SK-N-DZ (cell line): ENCODE measurements at regions not wholly inside any gene's neighbourhood (a gene's known extent, or its start where the extent isn't known, plus 50 kb on each side); places are given as distances from the start of the nearest gene placed in this dataset.
"Not testable (repeated sequence)": the region's sequence is repeated elsewhere in the genome, so short reads cannot be mapped to it uniquely, and the experiment has no call there.

Source experiments
- DNase-seq: peaks from one replicate; pipeline ENCODE4 v3.0.0-alpha.2; 2015; ENCODE audit warnings: low spot score

DNA sequence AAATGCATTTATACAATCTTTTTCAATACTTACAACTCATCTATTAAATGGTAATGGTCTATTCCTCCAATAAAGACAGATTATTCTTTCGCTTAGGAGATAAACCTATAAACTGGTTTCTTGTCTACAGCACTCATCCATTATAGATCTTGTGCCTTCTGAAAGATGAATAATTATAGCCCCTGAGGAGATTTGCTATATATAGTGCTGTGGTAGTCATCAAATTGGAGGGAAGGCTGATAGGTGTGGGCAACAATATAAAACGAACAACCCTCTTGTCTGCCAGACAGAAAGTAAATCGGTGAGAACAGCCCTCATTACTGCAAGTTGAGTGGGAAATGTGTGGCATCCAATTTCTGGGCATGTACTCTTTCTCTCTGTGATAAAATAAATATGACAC, 292.5 kb upstream of the CNR1 start:
- DNase-seq = no peak

DNA sequence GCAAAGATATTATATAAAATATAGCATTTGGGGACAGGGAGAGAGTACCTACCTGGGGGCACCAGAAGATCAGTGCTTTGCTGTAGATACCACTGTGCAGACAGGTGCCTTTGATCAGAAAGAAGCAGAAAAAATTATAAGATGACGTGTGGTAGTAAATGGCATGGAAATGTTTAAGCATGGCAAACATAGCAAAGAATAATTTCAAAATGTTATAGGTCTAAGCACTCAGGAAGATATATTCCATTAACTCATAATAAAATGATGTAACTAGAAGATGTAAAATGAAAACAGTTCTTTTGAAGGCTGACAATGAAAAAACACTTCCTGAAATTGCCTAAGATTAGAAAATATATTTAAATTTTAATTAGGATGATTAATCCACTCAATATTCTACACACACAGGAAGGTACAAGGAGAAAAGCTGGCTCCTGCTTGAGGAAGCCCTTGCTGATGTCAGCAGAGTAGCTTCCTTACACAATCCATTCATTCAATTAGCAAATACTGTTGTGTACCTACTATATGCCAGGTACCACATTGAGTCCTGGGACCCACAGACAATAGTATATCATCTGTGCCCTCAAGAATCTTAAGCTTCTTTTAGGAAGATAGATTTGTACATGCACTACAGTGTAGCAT, 290.2 kb upstream of the CNR1 start:
- DNase-seq = no peak

DNA sequence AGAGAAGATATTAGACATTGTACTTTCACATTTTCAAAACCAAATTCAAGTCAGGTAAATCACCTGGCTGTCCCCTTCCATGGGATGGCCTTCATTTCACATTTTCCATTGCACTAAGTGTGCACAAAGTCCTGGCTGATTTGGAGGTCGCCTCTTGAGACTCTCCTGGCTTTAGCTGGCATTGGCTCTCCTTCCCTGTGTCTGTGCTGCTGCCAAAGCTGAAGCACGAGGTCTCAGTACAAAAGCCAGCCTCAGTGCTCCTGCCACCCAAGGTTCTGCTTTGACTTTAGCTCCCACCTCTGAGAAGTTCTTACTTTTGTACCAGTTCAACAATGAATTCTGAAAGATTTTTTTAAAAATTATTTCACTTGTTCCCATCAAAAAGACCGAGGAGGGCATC, 289.2 kb upstream of the CNR1 start:
- DNase-seq = no peak

DNA sequence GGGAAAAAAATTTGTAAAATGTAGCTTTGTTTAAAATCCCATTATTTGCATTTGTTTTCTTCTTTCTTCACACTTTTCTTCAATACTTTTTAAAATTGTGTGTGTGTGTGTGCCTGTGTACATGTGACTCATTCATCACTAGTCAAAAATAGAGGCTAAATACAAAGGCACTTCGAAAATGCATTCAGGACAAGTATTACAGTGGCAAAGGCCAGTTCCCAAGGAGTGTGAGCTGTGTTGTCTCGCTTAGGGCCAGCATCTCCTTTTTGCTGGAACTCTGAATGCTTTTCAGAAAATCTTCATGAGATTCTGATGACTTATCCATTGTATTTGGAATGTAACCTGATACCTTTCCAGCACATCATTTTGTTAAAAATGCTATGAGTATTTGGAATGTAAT, 288.5 kb upstream of the CNR1 start:
- no peak for DNase-seq

DNA sequence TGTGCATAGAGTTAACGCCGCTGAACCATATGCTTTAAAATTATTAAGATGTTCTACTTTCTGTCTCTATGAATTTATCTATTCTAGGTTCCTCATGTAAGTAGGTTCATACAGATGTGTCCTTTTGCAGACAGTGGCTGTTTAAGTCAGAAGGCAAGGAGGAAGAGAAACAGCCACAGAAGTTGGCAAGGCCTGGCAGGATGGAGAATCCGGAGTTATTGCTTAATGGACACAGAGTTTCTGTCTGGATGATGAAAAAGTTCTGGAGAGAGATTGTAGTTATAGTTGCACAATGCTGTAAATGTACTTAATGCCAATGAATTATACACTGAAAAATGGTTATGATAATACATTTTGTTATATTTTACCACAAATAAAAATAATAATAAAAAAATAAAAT, 283.6 kb upstream of the CNR1 start:
- DNase-seq = no peak

DNA sequence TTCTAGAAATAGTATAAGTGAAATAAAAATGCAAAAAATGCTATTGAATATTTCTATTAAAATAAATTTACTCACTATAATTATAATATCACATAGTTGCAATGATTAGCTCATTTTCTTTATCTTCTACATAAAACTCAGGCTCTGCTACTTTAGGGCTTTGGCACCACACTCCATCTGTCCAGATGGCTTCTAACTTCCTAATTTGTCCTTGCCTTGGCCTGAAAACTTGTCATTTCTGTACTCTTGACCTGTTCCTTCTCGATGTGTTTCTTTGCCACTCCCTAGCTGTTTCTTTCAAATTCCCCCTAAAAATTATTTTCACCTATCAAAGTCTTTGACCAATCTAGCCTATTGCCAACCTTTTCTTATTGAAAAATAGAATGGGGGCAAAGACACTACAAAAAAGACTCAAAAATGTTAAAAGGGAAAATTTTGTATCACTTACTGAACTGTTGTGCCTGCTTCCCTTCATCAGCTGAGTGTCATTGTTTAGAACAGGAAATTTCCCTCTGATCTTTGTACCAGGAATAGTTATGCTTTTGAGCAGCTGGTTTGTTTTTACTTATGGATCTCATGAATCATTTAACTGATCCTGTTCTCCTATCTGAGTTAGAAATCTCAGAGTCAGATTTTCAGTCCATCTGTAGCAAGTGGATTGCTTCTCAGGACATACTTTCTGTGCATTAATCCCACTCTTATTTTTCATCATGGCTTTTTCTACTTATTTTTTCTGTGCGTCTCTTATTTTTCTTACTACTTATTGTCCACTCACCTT, 279.2 kb upstream of the CNR1 start:
- peak; percentile 26 for DNase-seq

DNA sequence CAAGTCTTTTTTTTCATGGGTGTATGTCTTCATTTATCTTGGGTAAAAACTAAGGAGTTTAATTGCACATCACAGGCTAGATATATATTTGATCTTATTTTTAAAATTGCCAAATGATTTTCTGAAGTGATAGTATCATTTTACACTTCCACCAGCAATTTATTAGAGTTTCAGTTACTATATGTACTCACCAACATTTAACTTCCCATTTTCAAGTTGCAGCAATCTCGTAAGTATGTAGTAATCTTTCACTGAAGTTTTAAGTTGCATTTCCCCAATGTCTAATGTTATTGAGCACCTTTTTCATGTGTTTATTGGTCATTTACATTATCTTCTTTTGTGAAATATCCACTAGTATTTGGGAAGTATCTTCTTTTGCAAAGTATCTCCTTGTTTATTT, 277.4 kb upstream of the CNR1 start:
- no peak for DNase-seq

DNA sequence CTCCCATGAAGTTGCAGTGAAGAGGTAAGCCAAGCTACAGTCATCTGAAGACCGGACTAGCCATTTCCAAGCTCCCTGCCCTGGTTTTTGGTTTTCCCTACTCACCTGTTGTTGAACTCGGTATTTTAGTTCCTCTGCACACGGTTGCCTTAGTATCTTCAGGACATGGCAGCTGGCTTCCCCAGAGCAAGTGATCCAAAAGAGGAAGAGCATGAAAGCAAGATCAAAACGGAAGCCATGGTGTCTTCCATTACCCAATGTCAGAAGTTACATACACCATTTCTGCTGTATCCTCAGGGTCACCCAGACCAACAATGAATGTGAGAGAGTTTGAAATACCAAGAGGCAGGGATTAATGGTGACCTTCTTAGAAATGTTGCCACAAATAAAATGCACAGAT, 276.6 kb upstream of the CNR1 start:
- DNase-seq = no peak

DNA sequence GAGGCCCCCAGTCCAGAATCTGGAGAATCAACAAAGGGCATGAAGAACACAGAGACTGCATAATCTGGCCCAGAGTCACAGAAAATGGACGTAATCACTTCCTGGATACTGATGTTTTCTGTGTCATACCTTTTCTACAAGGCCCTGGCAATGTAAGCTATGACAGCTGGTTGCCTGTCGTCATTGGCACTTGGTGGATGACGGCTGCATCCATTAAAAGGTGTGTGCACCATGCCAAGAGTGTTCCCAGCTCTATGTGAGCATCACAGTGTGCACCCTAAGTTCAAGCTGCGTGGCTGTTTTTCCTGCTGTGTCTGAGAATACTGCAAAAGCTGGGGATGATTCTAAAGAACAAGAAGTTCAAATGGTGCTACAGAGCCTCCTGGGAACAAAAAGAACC, 275.2 kb upstream of the CNR1 start:
- DNase-seq = no peak

DNA sequence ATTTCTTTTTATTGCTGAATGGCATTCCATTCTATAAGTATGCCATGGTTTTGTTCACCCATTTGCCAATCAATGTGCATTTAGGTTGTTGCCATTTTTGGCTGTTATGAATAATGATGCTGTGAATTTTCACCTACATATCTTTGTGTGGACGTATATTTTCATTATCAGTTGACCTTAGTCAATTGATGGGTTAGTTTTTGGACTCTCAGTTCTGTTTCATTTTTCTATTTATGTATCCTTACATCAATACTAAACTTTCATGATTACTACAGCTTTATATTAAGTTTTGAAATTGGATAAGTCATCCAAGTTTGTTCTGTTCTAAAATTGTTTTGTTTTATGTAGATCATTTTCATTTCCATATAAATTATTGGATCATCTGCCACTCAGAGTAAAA, 261.9 kb upstream of the CNR1 start:
- DNase-seq = no peak

DNA sequence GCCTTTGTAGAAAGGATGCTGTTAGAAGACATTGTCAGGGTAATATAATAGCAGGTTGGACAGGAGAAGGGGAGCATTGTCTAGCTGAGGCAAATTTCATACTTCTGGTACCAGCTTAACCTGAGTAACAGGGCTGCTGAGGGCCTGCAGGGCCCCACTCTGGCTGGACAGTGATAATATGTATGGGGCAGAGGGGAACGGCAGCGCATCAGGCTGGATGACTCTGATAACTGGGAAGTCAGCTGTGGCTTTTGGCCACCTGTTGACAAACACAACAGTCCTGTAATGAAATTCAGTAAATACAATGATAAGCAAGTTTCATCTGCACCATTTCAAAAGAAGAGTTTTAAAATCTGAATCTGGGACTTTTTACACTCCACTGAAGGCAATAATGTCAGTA, 259.9 kb upstream of the CNR1 start:
- no peak for DNase-seq

DNA sequence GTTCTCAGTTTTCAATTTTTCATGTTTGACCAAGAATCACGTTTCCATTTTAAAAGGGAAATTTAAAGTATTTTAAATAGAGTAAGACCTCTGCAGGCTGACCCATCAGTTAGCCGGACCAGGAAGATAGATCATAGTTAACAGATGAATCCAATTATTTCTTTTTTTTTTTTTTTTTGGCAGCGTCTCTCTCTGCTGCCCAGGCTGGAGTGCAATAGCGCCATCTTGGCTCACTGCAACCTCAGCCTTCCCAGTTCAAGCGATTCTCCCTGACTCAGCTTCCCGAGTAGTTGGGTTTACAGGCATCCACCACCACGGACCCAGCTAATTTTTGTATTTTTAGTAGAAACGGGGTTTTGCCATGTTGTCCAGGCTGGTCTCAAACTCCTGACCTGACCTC, 256.7 kb upstream of the CNR1 start:
- DNase-seq = peak; percentile 15

DNA sequence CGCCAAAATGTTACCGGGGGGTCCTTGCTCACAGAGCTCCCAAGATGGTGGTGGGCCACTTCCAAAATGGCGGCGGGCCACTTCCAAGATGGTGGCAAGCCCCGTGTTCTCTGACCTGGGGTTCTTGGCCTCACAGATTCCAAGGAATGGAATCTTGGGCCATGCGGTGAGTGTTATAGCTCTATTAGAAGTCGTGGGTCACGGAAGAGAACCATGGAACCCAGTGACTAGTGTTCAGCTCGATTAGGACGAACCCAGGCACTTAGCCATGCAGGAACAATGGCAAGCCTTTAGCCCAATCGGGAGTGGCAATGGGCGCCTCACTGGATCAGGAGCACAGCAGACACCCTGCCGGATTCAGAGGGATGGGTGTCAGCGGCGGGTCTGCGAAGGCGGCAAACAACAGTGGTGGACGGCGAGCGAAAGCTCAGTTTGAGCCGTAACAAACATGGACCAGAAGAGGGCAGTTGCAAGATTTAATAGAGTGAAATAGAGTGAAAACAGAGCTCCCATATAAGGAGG, 254.9 kb upstream of the CNR1 start:
- DNase-seq = not testable (repeated sequence)

DNA sequence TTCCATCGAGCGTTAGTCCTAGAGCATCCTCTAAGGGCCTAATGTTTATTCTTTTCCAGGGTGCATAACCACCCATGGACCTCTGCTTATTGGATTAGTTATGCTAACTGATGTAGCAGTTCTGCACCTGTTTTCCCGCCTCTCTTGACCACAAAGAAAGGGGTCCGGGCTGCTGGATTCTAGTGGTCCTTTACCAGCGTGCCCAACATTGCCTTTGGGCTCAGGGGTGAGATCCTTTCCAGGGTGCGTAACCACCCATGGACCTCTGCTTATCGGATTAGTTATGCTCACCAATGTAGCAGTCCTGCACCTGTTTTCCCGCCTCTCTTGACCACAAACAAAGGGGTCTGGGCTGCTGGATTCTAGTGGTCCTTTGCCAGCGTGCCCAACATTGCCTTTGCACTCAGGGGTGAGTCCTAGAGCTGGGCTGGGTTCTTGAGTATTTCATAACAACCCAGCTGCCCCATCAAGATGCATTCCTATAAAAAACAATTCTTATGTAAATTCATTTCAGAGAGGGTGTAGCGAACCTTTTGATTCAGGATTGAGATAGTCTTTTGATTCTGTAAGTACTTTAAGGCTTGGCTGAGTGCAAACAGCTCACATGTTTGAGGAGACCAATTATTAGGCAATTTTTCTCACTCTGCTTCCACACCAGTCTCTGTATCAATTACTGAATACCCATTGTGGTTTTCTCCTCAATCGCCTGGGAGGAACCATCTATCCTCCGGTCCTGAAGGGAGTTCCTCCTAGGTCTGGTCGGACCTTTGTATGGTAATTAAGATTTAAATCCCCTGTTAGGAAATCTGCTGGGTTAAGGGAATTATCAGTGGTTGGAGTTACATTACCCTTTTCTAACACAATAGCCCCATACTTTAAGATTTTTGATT, 253.0 kb upstream of the CNR1 start:
- not testable (repeated sequence) for DNase-seq

DNA sequence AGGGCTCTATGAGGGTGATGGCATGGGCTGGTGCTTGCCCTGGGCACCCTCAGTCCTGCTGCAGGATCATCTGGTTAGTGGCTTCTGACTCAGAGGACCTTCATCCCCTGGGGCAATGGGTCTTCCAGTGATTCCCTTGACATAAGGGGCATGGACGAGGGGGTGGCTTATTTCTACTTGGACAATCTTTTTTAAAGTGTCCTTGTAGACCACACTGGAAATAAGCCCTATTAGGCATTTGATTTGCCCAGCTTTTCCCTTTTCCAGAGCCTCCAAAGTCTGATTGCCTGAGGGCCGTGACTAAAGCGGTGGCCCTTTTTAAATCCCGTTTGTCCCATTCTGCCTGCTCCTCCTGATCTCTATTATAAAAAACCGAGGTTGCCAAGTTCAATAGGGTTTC, 251.2 kb upstream of the CNR1 start:
- not testable (repeated sequence) for DNase-seq

DNA sequence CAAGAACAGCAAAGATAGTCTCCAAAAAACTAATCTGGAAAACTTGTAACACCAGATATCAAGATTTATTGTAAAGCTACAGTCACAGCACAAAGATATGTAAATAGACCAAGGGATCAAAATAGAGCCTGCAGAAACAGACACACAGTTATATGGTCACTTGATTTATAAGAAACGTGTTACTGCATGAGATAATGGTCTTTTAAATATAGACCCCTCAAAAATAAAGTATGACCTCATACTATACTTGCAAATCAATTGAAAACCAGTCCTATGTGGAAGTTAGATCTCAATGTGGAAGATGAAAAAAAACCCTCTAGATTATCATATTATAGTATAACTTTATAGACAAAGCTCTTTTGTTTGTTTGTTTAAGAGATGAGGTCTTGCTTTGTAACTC, 247.3 kb upstream of the CNR1 start:
- DNase-seq = no peak

DNA sequence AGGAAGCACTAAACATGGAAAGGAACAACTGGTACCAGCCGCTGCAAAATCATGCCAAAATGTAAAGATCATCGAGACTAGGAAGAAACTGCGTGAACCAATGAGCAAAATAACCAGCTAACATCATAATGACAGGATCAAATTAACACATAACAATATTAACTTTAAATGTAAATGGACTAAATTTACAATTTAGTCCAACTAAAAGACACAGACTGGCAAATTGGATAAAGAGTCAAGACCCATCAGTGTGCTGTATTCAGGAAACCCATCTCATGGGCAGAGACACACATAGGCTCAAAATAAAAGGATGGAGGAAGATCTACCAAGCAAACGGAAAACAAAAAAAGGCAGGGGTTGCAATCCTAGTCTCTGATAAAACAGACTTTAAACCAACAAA, 242.2 kb upstream of the CNR1 start:
- not testable (repeated sequence) for DNase-seq

DNA sequence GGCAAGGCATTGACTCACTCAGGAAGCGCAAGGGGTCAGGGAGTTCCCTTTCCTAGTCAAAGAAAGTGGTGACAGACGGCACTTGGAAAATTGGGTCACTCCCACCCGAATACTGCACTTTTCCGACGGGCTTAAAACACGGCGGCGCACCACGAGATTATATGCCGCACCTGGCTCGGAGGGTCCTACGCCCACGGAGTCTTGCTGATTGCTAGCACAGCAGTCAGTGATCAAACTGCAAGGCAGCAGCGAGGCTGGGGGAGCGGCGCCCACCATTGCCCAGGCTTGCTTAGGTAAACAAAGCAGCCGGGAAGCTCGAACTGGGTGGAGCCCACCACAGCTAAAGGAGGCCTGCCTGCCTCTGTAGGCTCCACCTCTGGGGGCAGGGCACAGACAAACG, 240.5 kb upstream of the CNR1 start:
- not testable (repeated sequence) for DNase-seq

DNA sequence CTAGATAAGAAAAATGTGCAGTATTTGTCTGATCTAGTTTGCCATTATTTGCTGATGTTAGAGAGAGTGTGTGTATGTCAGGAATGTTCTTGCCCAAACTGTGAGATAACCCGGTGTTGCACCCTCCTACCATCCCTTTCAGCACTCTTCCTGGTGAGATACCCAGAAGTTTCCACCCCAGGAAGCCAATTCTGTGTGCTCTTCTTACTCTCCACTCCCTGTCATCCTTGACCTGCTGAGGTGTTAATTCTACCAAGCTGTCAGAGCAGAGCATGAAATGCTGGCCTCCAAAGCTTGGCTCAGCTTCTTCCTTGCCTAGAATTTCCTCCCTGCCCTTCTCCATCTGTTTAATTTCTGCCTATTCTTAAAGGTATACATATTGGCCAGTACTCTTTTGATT, 237.3 kb upstream of the CNR1 start:
- DNase-seq = no peak

DNA sequence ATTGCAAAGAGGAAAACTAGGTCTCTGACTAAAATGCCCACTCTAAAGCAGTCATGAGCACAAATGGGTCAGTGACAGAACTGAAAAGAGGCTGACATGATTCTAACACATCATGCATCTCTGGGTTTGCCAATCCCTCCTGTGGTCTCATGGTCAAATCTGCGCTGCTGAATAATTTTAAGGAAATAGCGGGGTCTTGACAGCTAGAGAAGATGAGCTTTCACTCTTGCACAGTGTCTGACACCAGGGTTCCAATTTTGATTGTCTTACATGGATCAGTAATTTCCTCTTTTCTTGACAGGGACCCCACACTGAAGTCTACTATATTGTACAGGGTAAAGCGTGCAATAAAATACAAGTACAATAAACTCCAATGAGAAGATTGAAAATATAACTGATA, 236.8 kb upstream of the CNR1 start:
- DNase-seq = no peak

DNA sequence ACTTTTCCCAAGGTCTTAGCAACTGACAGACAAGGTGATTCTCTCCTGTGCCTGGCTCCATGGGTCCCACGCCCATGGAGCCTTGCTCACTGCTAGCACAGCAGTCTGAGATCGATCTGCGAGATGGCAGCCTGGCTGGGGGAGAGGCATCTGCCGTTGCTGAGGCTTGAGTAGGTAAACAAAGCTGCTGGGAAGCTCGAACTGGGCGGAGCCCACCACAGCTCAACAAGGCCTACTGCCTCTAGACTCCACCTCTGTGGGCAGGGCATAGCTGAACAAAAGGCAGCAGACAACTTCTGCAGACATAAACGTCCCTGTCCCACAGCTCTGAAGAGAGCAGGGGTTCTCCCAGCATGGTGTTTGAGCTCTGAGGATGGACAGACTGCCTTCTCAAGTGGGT, 224.9 kb upstream of the CNR1 start:
- peak; percentile 20 for DNase-seq

DNA sequence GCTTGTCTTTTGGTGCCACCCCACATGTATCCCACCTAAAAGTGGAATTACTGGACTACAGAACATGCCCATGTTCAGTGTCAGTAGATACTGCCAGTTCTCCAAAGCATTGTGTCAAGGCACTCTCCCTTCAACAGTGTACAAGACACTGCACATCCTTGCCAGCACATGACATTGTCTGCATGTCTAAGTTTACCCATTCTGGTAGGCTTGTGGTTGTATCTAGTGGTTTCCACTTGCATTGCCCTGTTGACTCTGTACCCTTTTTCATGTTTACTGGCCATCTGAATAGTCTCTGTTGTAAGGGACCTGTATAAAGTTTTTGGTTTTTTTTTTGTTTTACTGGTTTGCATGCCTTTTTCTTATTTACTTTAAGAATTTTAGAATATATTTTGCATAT, 222.4 kb upstream of the CNR1 start:
- DNase-seq = no peak
